ENCODE measurements at regions not wholly inside any gene's neighbourhood (a gene's known extent, or its start where the extent isn't known, plus 50 kb on each side); places are given as distances from the start of the nearest gene placed in this dataset.

DNA sequence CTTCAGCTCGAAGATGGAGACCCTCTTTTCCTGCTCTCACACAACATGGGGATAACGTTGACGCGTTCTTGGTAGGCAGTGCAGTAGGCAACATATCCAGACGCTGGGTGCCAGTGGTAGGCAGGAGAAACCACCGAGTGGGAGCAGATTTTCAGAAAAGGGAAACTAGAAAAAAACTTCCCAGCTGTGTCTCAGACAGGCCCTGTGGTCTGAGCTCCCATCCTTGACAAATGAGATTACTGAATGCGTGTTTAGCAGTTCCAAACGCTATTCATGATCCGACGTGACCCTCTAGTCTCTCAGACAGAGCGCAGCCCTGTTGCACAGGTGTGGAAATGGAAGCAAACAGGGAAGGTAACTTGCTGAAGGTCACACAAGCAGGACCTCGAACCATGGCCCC lies 83.9 kb upstream of the DUSP22 start:
- H3K27ac ChIP-seq = no peak overlapping the region
- DNase-seq (ENCODE audit: low read depth, low spot score) = no peak

GRCh38 chr6:208938-209337 lies 83.3 kb upstream of the DUSP22 start:
- DNase-seq (ENCODE audit: low read depth, low spot score) = no peak
- H3K27ac ChIP-seq = no peak overlapping the region

- no peak for DNase-seq (ENCODE audit: low read depth, low spot score)
- H3K27ac ChIP-seq = no peak overlapping the region
Observed at GRCh38 chr6:209432-210103, 82.7 kb upstream of the DUSP22 start.

DNA sequence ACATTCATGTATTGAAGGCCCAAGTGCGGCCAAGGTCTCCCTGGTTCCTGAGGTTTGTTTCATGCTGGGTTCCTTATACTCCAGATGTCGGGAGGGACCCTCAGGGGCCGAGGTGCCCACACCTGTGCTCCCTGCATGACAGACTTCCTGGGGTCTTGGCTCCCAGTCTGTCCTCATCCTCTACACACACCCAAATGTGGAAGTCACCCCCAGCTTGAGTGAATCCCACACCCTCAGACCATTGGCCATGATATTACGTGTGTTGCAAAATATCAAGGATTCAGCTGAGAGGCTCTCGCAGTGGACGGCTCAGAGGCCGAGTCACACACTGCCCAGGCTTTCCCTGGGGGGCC lies 82.2 kb upstream of the DUSP22 start:
- DNase-seq (ENCODE audit: low read depth, low spot score) = no peak
- no peak overlapping the region for H3K27ac ChIP-seq

DNA sequence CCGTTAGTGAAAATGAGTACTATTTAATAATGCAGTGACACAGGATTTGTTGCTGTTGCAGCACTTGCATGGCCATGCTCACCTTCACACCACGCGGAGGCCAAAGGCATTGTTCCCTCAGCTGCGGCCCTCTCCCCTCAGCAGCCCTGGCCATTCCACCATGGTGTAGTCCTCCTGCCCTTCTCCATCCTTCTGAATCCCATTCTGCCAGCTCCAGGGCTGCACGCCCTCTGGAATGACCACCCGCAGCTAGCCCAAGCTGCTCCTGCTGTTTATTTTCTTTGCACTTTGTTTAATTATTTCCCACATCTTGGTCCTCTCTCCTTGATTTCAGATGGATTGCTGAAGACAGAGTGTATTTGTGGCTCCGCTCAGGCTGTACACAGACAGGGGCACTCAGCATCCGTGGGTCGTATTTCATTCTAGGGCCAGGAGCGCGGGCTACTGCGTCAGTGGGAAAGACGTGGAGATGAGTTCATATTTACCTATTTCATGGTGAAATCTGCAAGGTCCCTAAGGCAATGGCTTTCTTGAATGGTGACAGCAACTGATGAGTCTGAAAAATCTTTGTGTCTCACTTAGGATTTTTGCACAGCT lies 81.4 kb upstream of the DUSP22 start:
- no peak for DNase-seq (ENCODE audit: low read depth, low spot score)
- H3K27ac ChIP-seq = no peak overlapping the region

- H3K27ac ChIP-seq = no peak overlapping the region
- no peak for DNase-seq (ENCODE audit: low read depth, low spot score)
Observed at GRCh38 chr6:211871-212497, 80.3 kb upstream of the DUSP22 start.

DNA sequence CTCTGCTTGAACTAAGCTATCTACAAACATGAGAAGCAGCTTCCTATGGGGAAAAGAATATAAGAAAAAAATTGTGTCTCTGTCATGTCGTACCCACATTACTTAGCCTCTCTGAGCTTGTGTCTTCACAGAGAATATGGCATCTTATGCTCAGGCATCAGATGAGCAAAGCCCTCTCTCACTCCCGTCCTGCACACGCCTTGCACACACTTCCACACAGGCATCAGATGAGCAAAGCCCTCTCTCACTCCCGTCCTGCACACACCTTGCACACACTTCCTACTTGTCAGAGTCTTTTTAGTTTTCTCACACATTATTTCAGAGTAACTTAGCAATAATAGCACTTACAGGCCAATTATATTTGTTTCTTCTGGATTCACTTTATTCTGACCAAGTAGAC lies 79.0 kb upstream of the DUSP22 start:
- DNase-seq (ENCODE audit: low read depth, low spot score) = no peak
- H3K27ac ChIP-seq = no peak overlapping the region

- DNase-seq (ENCODE audit: low read depth, low spot score) = no peak
- H3K27ac ChIP-seq = no peak overlapping the region
Observed at GRCh38 chr6:214428-214827, 77.9 kb upstream of the DUSP22 start.

GRCh38 chr6:215335-216034 lies 76.8 kb upstream of the DUSP22 start:
- peak overlapping the region; percentile 15 for H3K27ac ChIP-seq
- DNase-seq (ENCODE audit: low read depth, low spot score) = peak; percentile 80

DNA sequence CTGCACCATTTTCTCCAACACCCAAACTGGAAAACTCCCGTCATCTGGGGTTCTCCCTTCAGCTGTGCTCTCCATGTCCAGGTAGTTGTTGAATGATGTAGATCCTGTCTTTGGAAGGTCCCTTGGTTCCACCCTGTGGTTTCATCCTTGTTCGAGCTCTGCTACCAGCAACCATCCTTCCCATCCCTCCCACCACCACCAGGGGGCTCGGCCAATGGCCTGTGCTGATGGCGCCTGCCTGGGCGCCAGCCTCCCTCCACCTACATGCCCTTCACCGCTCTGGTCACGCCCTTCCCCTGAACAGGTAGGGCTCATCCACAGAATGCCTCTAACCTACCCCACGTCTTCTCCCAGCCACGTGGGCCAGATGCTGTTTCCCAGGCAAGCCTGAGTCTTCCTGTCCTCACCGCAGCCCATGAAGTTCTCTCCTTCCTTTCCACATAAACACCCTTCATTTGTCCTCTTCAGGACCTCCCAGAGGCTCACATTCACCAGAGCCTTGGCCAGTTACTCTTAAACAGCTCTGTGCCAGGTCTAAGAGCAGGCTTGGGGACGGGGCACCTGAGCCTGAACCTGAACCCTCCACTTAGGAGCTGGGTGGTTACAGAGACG lies 75.1 kb upstream of the DUSP22 start:
- DNase-seq (ENCODE audit: low read depth, low spot score) = no peak
- no peak overlapping the region for H3K27ac ChIP-seq

DNA sequence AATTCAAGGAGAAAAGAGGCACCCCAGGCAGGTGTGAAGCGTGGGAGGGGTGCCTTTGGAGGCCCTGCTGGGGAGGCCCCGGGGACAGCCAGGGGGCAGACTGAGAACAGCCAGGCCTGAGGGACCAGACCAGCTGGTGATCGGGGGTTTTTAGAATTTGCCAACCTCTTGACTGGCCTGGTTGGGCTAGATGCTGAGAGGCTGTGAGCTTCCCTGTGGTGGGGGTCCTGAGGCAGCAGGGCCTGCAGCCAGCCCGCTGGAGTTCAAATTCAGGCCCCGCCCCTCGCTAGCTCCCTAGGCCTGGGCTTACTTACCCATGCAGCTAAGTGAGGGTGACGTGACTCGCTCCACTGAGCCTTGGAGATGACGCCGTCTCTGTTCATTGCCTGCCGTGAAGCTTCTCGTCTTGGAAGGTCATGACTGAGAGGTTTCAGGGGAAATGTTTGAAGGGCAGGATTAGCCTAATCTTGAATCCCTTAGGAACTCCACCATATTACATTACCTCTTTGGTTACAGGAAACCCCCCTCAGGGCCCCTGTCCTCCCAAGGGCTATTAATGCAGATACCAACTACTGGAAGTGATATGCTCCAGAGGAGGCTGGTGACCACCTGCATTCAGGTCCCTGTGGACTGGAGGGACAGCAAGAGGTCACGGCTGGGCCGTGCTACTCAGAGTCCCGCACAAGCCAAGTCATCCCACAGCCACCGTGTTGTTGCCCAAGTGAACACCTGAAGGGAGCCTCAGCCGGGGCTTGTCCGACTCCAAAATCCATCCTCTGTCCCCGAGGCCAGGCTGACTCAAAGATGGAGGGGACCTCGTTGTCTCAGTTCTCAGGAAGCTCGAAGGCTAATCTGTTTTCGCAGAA lies 73.9 kb upstream of the DUSP22 start:
- DNase-seq (ENCODE audit: low read depth, low spot score) = no peak
- no peak overlapping the region for H3K27ac ChIP-seq

- no peak overlapping the region for H3K27ac ChIP-seq
- DNase-seq (ENCODE audit: low read depth, low spot score) = no peak
Observed at GRCh38 chr6:219019-219570, 73.2 kb upstream of the DUSP22 start.

- DNase-seq (ENCODE audit: low read depth, low spot score) = no peak
- no peak overlapping the region for H3K27ac ChIP-seq
Observed at GRCh38 chr6:219641-220198, 72.6 kb upstream of the DUSP22 start.

DNA sequence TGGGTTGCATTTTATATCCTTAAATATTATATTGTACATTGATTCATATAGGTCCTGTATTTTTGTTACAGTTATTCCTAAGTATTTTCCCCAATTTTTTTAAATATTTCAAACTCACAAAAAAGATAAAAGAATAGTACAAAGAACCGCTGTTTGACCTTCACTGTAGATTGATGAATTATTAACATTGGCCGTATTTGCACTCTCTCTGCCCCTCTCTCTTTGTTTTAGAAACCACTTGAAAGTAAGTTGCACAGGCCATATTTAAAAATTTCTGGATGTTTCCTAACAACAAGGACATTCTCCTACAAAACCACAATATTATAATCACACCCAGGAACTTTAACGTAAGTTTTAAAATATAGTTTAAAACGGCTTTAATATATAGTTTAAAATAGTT lies 72.0 kb upstream of the DUSP22 start:
- no peak for DNase-seq (ENCODE audit: low read depth, low spot score)
- no peak overlapping the region for H3K27ac ChIP-seq

DNA sequence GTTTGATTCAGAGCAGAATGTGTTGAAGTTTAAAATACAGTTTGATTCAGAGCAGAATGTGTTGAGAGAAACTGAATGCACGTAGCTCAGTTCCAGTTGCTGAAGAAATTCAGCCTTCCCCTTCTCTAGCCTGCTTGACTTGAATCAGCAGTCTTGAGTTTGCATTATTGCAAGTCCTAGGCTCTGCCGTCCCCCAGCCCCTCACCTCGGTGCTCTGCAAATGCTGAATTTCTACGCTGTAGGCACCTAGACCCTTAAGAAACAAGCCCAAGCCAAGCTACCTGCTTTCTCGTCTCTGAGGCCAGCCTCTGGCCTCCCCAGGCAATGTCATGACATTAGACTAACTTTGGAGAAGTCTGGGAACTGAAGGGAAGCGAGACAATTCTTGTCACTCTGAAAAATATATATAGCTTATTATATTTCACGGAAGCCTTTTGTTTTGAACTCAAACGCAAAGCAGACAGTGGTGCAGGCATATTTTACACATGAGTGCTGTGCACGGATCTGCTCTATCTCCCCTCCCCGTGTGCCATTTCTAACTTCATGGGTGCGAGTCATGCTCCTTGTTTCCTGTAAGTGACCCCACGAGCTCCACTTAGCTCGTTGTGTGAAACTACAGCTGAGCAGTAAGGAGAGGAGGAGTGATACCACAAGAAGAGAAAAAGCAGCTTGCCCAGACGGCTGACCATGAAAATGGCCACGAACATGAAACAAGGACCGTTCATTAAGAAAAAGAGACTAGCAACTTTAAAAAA lies 71.4 kb upstream of the DUSP22 start:
- DNase-seq (ENCODE audit: low read depth, low spot score) = no peak
- H3K27ac ChIP-seq = peak overlapping the region; percentile 32

DNA sequence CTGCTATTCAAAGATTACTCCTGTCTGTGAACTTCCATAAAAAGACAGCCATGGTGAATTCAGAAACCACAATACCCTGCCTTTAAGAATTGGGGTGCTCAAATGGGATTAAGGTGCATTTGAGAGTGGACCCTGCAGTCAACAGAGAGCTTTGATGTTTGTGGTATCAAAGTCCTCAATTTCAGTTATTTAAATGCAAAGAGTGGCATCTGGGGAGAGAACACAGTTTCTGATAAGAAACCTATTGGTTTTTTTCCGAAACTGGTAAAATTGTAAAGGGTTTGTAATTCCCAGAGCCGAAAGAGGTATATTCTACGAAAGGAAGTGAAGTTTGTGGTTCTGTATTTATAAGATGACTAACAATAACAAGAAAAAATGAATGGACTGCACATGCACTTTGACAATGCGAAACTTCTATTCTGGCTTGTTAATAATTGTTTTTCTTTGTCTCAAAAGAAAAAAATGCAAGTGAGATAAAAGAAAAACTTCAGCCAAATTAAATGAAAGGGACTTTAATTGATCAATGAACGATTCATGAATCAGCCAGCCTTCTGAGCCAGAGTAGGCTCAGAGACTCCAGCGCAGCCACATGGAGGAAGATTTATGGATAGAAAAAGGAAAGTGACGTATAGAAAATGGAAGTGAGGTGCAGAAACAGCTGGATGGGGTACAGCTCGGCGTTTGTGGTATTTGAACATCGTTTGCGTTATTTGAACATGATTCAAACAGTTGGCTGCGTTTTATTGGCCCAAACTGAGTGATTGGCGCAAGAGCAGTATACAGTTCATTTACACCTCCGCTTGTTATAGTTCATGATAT lies 70.5 kb upstream of the DUSP22 start:
- peak overlapping the region; percentile 32 for H3K27ac ChIP-seq
- no peak for DNase-seq (ENCODE audit: low read depth, low spot score)

GRCh38 chr6:222468-222867 lies 69.8 kb upstream of the DUSP22 start:
- no peak for DNase-seq (ENCODE audit: low read depth, low spot score)
- peak overlapping the region; percentile 32 for H3K27ac ChIP-seq

DNA sequence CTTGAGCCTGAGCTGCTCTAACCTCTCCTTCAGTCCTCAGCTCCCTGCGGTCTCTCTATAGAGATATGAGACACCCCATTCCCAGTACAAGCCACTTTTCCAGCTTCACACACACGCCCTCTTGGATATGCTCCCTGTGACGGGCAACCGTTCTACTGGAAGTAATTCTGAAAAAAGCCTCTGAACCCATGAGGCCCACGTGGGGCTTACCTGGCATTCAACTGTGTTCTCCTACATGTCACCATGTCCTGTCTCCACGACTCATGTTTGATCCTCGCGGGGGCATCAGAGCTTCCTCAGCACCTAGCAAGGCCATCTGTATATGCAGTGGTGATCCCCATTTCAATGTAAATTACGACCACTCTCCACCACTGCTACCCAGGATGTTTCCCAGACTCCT lies 69.2 kb upstream of the DUSP22 start:
- peak overlapping the region; percentile 96 for H3K27ac ChIP-seq
- DNase-seq (ENCODE audit: low read depth, low spot score) = no peak
